HCT116 (cell line): ENCODE measurements at regions not wholly inside any gene's neighbourhood (a gene's known extent, or its start where the extent isn't known, plus 50 kb on each side); places are given as distances from the start of the nearest gene placed in this dataset.

ENCODE experiments used
- ATAC-seq: fragments of 200-7000 bp; cut with Tn5 transposase; 2 replicates; pipeline ENCODE4 v1.9.1; 2020; ENCODE audit warnings: mild to moderate bottlenecking, moderate library complexity
- BruUV-seq: library from RNA; stranded (reverse); fragments of 400-500 nt; replicated peaks from 2 replicates; lab custom pipeline; 2021; lab: Mats Ljungman, UMichigan
- CTCF ChIA-PET: fragments of 300-600 bp; sonication (Branson Sonifier 250); formaldehyde crosslinking; loops from one replicate; lab custom pipeline; 2021; ENCODE audit warnings: antibody characterized with exemption; lab: Charles Lee
- POLR2A ChIA-PET: fragments of 300-600, 350-600 bp; sonication (Branson Sonifier 250); formaldehyde crosslinking; loops from one replicate; lab custom pipeline; 2021; ENCODE audit warnings: antibody characterized with exemption; lab: Charles Lee
- RAD21 ChIA-PET, 2 experiments: fragments of 300-600 bp; sonication (Branson Sonifier 250); formaldehyde crosslinking; loops; one replicate each; lab custom pipeline; 2023; ENCODE audit warnings: low total read pairs in 2 of 2; ENCODE audit not compliant: uncharacterized antibody in 2 of 2, unreplicated experiment in 2 of 2, low non-redundant PET in 1 of 2; lab: Charles Lee
- DNase-seq: peaks from one replicate; pipeline ENCODE4 v3.0.0-alpha.2; 2010; ENCODE audit warnings: low read depth, low spot score
- H2AFZ ChIP-seq: fragments of 200-600 bp; shearing (Covaris generic), sonication (generic); 2 replicates; pipeline ENCODE4 v1.6.1; 2017; ENCODE audit warnings: low read depth, mixed run types, mixed read lengths, antibody characterized with exemption, low read length; ENCODE audit not compliant: poor library complexity, severe bottlenecking
- H3K27ac ChIP-seq: 2 replicates; pipeline ENCODE4 v1.5.1; 2012; ENCODE audit warnings: low read depth, low read length
- H3K27me3 ChIP-seq: fragments of 200-600 bp; sonication (generic); 2 replicates; pipeline ENCODE4 v1.6.1; 2016; ENCODE audit warnings: mixed run types, low read length, mixed read lengths; ENCODE audit not compliant: insufficient read depth
- H3K36me3 ChIP-seq, 2 experiments: fragments of 200-500 bp in 1 of 2; fragments of 200-600 bp in 1 of 2; sonication (Bioruptor generic) in 1 of 2; sonication (generic) in 1 of 2; 2 replicates each; pipeline versions ENCODE4 v1.5.1 to v1.6.1; 2014 to 2016; ENCODE audit warnings: low read length in 2 of 2, inconsistent platforms in 1 of 2, mixed read lengths in 1 of 2, mixed run types in 1 of 2; ENCODE audit not compliant: insufficient read depth in 2 of 2, control insufficient read depth in 1 of 2
- H3K4me1 ChIP-seq, 2 experiments: fragments of 200-600 bp in 1 of 2; sonication (generic) in 1 of 2; 2 replicates each; pipeline versions ENCODE4 v1.5.1 to v1.6.1; 2012 to 2017; ENCODE audit warnings: low read length in 2 of 2, inconsistent platforms in 1 of 2, mild to moderate bottlenecking in 1 of 2, mixed read lengths in 1 of 2, mixed run types in 1 of 2, moderate library complexity in 1 of 2; ENCODE audit not compliant: insufficient read depth in 2 of 2, control insufficient read depth in 1 of 2
- H3K4me2 ChIP-seq: fragments of 200-600 bp; sonication (generic); 2 replicates; pipeline ENCODE4 v1.6.1; 2017; ENCODE audit warnings: mixed run types, low read length, mixed read lengths
- H3K4me3 ChIP-seq, 2 experiments: fragments of 200-600 bp in 1 of 2; sonication (generic) in 1 of 2; replicated peaks in 1 of 2; 2 replicates each; pipeline ENCODE4 v1.5.1; 2011 to 2016; ENCODE audit warnings: low read length in 2 of 2, control low read depth in 1 of 2, low read depth in 1 of 2, mild to moderate bottlenecking in 1 of 2, mixed read lengths in 1 of 2, mixed run types in 1 of 2
- H3K79me2 ChIP-seq: fragments of 200-600 bp; sonication (generic); 2 replicates; pipeline ENCODE4 v1.6.1; 2017; ENCODE audit warnings: mild to moderate bottlenecking, mixed run types, low read length, moderate library complexity, mixed read lengths; ENCODE audit not compliant: insufficient read depth
- H3K9ac ChIP-seq: fragments of 200-600 bp; sonication (generic); 2 replicates; pipeline ENCODE4 v1.6.1; 2016; ENCODE audit warnings: low read length, mixed read lengths
- H3K9me2 ChIP-seq: fragments of 200-600 bp; sonication (generic), shearing (Covaris generic); 2 replicates; pipeline ENCODE4 v1.6.1; 2017; ENCODE audit warnings: mixed run types, mild to moderate bottlenecking, moderate library complexity; ENCODE audit not compliant: insufficient read depth
- H3K9me3 ChIP-seq, 2 experiments: fragments of 200-500 bp in 1 of 2; fragments of 200-600 bp in 1 of 2; sonication (Bioruptor generic) in 1 of 2; sonication (generic) in 1 of 2; 2 replicates each; pipeline ENCODE4 v1.6.1; 2014 to 2017; ENCODE audit warnings: low read length in 2 of 2, mixed read lengths in 2 of 2, inconsistent platforms in 1 of 2, low read depth in 1 of 2, mild to moderate bottlenecking in 1 of 2, mixed run types in 1 of 2, moderate library complexity in 1 of 2; ENCODE audit not compliant: control insufficient read depth in 1 of 2, insufficient read depth in 1 of 2
- H4K20me1 ChIP-seq: fragments of 200-600 bp; sonication (generic), shearing (Covaris generic); 2 replicates; pipeline ENCODE4 v1.6.1; 2017; ENCODE audit warnings: mixed run types, mild to moderate bottlenecking, moderate library complexity; ENCODE audit not compliant: insufficient read depth
- CBX3 ChIP-seq: IDR thresholded peaks from 2 replicates; pipeline ENCODE4 v1.6.1; 2012; ENCODE audit warnings: low read depth
- JUND ChIP-seq: IDR thresholded peaks from 2 replicates; pipeline ENCODE4 v1.6.1; 2012
- RAD21 ChIP-seq: IDR thresholded peaks from 2 replicates; pipeline ENCODE4 v1.6.1; 2012; ENCODE audit warnings: low read depth, mild to moderate bottlenecking
- SP1 ChIP-seq: IDR thresholded peaks from 2 replicates; pipeline ENCODE4 v1.6.1; 2012; ENCODE audit warnings: low read depth
- TCF7L2 ChIP-seq: IDR thresholded peaks from 2 replicates; pipeline ENCODE4 v1.7.0; 2011; ENCODE audit warnings: borderline replicate concordance, inconsistent platforms; ENCODE audit not compliant: insufficient read depth, insufficient read length; ENCODE audit errors: extremely low read depth
- YY1 ChIP-seq: IDR thresholded peaks from 2 replicates; pipeline ENCODE4 v1.6.1; 2011; ENCODE audit warnings: low read length, low read depth, moderate library complexity, mild to moderate bottlenecking; ENCODE audit not compliant: insufficient replicate concordance; ENCODE audit errors: extremely low read depth
- intact Hi-C: fragments of 100-400 bp; cut with micrococcal nuclease; formaldehyde crosslinking; loops from 2 replicates; pipeline ENCODE4 v1.10.0; 2022
- TF ChIP-seq, protein P1 (sequence below): IDR thresholded peaks from 2 replicates; pipeline ENCODE4 v1.6.1; 2011; ENCODE audit warnings: mild to moderate bottlenecking, low read length, moderate library complexity; ENCODE audit not compliant: insufficient replicate concordance; ENCODE audit errors: extremely low read depth
- TF ChIP-seq, protein P2 (sequence below), 3 experiments: fragments of 200-600 bp in 1 of 3; sonication (generic) in 1 of 3; IDR thresholded peaks in 2 of 3; conservative IDR thresholded peaks in 1 of 3; 2 replicates each; pipeline ENCODE4 v1.5.1; 2012 to 2017; ENCODE audit warnings: low read depth in 2 of 3, low read length in 2 of 3, antibody characterized with exemption in 1 of 3, borderline replicate concordance in 1 of 3, control low read depth in 1 of 3, mild to moderate bottlenecking in 1 of 3, mixed read lengths in 1 of 3, mixed run types in 1 of 3, moderate library complexity in 1 of 3; ENCODE audit not compliant: insufficient read depth in 1 of 3

DNA sequence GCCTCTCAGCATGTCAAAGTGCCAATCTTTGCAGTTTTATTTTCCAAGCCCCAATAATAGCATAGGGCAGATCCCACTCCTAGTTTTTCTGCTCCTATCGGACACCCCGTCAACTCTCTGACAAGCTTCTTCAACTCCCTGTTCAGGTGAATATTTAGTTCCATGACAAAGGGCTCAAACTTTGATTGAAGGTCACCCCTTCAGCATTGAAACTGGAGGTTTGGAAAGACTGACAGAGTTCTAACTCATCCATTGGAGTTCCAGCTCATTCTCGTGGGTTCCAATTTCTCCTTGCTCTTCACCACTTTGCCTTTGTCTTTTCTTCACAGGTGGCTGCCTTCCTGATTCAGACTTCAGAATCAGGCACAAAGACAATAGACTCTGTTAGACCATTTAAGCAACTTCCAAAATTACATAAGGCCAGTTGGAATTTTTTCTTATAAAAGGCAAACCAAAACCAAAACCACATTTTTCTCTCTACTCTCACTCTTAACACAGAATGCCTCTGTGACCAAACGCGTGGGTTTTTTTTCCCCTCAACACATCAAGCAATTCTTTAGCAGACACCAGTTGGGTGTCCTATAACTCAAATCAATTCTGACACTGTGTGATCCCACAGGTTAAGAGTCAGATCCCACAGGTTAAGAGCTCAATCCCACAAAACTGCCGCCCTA is 169.3 kb upstream of the USP25 start (continued):
- TF ChIP-seq, protein P1, sequence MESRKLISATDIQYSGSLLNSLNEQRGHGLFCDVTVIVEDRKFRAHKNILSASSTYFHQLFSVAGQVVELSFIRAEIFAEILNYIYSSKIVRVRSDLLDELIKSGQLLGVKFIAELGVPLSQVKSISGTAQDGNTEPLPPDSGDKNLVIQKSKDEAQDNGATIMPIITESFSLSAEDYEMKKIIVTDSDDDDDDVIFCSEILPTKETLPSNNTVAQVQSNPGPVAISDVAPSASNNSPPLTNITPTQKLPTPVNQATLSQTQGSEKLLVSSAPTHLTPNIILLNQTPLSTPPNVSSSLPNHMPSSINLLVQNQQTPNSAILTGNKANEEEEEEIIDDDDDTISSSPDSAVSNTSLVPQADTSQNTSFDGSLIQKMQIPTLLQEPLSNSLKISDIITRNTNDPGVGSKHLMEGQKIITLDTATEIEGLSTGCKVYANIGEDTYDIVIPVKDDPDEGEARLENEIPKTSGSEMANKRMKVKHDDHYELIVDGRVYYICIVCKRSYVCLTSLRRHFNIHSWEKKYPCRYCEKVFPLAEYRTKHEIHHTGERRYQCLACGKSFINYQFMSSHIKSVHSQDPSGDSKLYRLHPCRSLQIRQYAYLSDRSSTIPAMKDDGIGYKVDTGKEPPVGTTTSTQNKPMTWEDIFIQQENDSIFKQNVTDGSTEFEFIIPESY: no peak
- TF ChIP-seq RAD21 (no peak), CBX3 (no peak), SP1 (no peak), TCF7L2 (no peak), YY1 (no peak)

DNA sequence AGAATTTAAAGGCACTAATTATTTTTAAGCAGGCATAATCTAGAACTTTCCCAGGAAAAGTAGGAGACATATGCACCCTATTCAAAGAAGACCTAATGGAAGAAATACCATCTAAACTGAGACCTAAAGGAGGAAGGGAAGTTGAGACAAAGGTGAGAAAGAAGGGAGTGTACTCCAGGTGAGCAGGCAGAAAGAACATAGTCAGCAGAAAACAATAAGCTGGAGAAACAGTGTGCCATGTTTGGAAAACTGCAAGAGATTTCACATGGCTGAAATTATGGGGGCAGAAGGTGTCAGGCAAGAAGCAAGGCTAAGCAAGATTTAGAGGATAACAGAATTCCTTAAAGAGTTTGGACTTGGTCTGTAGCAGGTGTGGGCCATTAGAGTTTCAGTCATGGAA is 167.0 kb upstream of the USP25 start:
- Histone ChIP-seq H3K4me2 (no peak overlapping the region), H4K20me1 (no peaks in the 10 kb centered on the region), H3K27me3 (no peaks in the 10 kb centered on the region), H3K4me3 (no peak overlapping the region), H2AFZ (no peak overlapping the region), H3K27ac (no peak overlapping the region), H3K79me2 (no peaks in the 10 kb centered on the region), H3K9me2 (no peaks in the 10 kb centered on the region), H3K4me1 (no peaks in the 10 kb centered on the region), H3K36me3 (no peaks in the 10 kb centered on the region)
- BruUV-seq: no TSS peak
- ATAC-seq (no peak), DNase-seq (no peak)
- ChIA-PET RAD21 (no interaction called here), POLR2A (no interaction called here), CTCF (no interaction called here)
- TF ChIP-seq JUND: no peak
- TF ChIP-seq, protein P2, sequence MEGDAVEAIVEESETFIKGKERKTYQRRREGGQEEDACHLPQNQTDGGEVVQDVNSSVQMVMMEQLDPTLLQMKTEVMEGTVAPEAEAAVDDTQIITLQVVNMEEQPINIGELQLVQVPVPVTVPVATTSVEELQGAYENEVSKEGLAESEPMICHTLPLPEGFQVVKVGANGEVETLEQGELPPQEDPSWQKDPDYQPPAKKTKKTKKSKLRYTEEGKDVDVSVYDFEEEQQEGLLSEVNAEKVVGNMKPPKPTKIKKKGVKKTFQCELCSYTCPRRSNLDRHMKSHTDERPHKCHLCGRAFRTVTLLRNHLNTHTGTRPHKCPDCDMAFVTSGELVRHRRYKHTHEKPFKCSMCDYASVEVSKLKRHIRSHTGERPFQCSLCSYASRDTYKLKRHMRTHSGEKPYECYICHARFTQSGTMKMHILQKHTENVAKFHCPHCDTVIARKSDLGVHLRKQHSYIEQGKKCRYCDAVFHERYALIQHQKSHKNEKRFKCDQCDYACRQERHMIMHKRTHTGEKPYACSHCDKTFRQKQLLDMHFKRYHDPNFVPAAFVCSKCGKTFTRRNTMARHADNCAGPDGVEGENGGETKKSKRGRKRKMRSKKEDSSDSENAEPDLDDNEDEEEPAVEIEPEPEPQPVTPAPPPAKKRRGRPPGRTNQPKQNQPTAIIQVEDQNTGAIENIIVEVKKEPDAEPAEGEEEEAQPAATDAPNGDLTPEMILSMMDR (IDR thresholded peaks at IDR 0.05 in 2 of 3, conservative IDR thresholded peaks at IDR 0.05 in 1 of 3; ENCODE audit: borderline replicate concordance in 1 of 3, insufficient read depth in 1 of 3, low read depth in 2 of 3, low read length in 2 of 3): no peak
- TF ChIP-seq, all 23 proteins: peak for 0
- Histone ChIP-seq H3K9ac (no peak overlapping the region), H3K9me3 (no peaks in the 10 kb centered on the region)
- intact Hi-C loops: no loop called here
